Glutamatergic neuron (in vitro differentiated cells): ENCODE measurements at regions not wholly inside any gene's neighbourhood (a gene's known extent, or its start where the extent isn't known, plus 50 kb on each side); places are given as distances from the start of the nearest gene placed in this dataset.

Source experiments
- DNase-seq: peaks from one replicate; pipeline ENCODE4 v3.0.0; 2022
- H3K27ac Mint-ChIP-seq: one replicate; pipeline ENCODE4 v1.8.0; 2020; ENCODE audit warnings: mild to moderate bottlenecking, mixed read lengths, inconsistent platforms; ENCODE audit not compliant: unreplicated experiment
- H3K27me3 Mint-ChIP-seq: one replicate; pipeline ENCODE4 v1.8.0; 2020; ENCODE audit warnings: mild to moderate bottlenecking, moderate library complexity, mixed read lengths, inconsistent platforms; ENCODE audit not compliant: unreplicated experiment
- H3K36me3 Mint-ChIP-seq: one replicate; pipeline ENCODE4 v1.8.0; 2020; ENCODE audit warnings: mild to moderate bottlenecking, mixed read lengths, inconsistent platforms; ENCODE audit not compliant: unreplicated experiment
- H3K4me1 Mint-ChIP-seq: one replicate; pipeline ENCODE4 v1.8.0; 2020; ENCODE audit warnings: mild to moderate bottlenecking, low read depth, mixed read lengths, inconsistent platforms; ENCODE audit not compliant: unreplicated experiment
- H3K4me3 Mint-ChIP-seq: one replicate; pipeline ENCODE4 v1.8.0; 2020; ENCODE audit warnings: mild to moderate bottlenecking, mixed read lengths, inconsistent platforms; ENCODE audit not compliant: unreplicated experiment
- H3K9me3 Mint-ChIP-seq: one replicate; pipeline ENCODE4 v1.8.0; 2020; ENCODE audit warnings: mild to moderate bottlenecking, moderate library complexity, mixed read lengths, inconsistent platforms; ENCODE audit not compliant: unreplicated experiment
- CTCF ChIP-seq: fragments of 200-600 bp; sonication (generic); IDR thresholded peaks from one replicate; pipeline ENCODE4 v1.5.0; 2021; ENCODE audit not compliant: partially characterized antibody, unreplicated experiment

DNA sequence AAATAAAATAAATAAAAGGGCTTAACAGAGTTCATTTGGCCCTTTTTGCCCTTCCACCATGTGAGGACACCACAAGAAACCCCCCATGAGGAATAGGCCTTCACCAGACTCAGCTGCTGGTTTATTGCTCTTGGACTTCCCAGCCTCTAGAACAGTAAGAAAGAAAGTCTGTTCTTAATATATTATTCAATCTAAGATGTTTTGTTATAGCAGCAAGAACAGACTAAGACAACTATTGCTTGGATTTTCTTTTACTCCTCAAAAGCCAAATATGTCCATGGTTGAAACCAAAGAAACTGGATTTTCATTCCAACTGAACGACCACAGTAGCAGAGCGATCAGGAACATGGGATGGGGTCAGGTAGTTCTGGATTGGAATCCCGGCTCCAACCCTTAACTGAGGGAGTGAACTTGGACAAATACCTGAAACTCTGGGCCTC is 157.2 kb upstream of the EEA1 start:
- no peaks in the 10 kb centered on the region for H3K27me3 Mint-ChIP-seq
- no peak for TF ChIP-seq CTCF
- no peak overlapping the region for H3K27ac Mint-ChIP-seq
- H3K4me1 Mint-ChIP-seq = peaks cover 2% of the 10 kb centered on the region
- no peak overlapping the region for H3K4me3 Mint-ChIP-seq
- no peaks in the 10 kb centered on the region for H3K9me3 Mint-ChIP-seq
- DNase-seq = no peak
- no peaks in the 10 kb centered on the region for H3K36me3 Mint-ChIP-seq

DNA sequence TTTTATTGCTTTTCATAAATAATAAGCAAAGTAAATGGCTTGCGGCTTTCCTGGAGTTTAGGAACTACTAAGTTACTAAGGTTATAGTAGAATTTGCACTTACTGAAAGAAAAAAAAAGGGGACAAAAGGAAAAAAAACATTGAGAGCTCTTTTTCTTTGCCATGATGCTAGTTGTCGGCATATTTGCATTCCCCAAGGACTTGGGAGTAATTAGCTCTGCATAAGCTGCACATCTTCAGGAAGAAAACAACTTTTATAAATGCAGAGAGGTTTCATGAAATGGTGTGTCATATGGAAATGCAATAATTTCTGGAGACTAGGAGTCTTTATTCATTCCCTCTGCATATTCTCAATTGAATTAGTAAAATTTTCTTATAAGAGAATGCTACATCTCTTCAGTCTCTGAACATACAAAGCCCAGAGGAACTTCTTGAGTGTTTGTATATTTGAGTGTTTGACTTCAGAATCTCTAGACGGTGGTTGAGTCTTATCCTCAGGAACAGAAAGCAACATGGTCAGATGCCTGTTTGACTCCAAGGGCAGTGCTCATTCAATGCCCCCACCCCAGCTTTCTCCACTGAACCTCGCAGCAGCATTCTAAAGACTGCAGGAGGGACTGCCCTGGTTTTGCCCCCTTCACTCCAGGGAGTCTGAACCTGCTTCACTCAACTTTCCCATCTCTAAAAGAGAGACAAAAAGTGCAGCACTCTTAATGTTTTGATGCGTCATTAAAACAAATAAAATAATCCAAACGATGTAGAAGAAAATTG is 158.9 kb upstream of the EEA1 start:
- H3K36me3 Mint-ChIP-seq = no peaks in the 10 kb centered on the region
- no peaks in the 10 kb centered on the region for H3K27me3 Mint-ChIP-seq
- no peak for DNase-seq
- no peak overlapping the region for H3K27ac Mint-ChIP-seq
- no peak for TF ChIP-seq CTCF
- no peaks in the 10 kb centered on the region for H3K9me3 Mint-ChIP-seq
- no peak overlapping the region for H3K4me3 Mint-ChIP-seq
- H3K4me1 Mint-ChIP-seq = peaks cover 2% of the 10 kb centered on the region

DNA sequence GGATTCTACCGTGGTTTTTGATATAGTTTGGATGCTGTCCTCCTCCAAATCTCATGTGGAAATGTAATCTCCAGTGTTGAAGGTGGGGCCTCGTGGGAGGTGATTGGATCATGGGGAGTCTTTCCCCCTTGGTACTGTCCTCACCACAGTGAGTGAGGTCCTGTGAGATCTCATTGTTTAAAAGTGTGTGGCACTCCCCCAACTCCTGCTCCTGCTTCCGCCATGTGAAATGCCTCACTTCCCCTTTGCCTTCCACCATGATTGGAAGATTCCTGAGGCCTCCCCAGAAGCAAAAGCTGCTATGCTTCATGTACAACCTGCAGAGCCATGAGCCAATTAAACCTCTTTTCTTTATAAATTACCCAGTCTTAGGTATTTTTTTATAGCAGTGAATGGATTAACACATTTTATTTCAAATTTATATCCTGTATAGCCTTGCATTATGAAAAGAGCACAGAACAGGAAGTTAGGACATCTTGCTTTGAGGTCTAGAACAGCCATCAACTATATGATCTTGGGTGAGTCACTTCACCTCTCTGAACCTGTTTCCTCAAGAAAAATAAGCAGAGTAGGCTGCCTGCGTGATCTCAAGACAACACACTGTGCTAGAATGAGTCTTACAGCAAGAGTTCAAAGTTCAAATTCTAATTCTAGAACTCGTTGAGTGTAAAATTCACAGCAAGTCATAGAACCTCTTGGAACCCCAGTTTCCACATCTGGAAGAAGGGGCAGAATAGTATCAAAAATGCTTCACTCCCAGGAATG is 160.9 kb upstream of the EEA1 start:
- Mint-ChIP-seq H3K27me3 (peaks cover 5% of the 10 kb centered on the region), H3K27ac (no peak overlapping the region), H3K9me3 (no peaks in the 10 kb centered on the region), H3K4me1 (peaks cover 2% of the 10 kb centered on the region), H3K4me3 (no peak overlapping the region), H3K36me3 (no peaks in the 10 kb centered on the region)
- no peak for DNase-seq
- TF ChIP-seq CTCF = no peak

- peaks cover 2% of the 10 kb centered on the region for H3K4me1 Mint-ChIP-seq
- no peaks in the 10 kb centered on the region for H3K36me3 Mint-ChIP-seq
- no peaks in the 10 kb centered on the region for H3K9me3 Mint-ChIP-seq
- no peak overlapping the region for H3K4me3 Mint-ChIP-seq
- TF ChIP-seq CTCF = no peak
- no peak for DNase-seq
- H3K27ac Mint-ChIP-seq = no peak overlapping the region
- peaks cover 5% of the 10 kb centered on the region for H3K27me3 Mint-ChIP-seq
Observed at GRCh38 chr12:93090731-93091172, 161.7 kb upstream of the EEA1 start.
